CD4-positive, alpha-beta T cell treated with Interleukin-17A for 1 hour (primary cell): ENCODE measurements at regions not wholly inside any gene's neighbourhood (a gene's known extent, or its start where the extent isn't known, plus 50 kb on each side); places are given as distances from the start of the nearest gene placed in this dataset.
"Not testable (repeated sequence)": the region's sequence is repeated elsewhere in the genome, so short reads cannot be mapped to it uniquely, and the experiment has no call there.

Experiments
- DNase-seq: peaks from one replicate; pipeline ENCODE4 v3.0.0-alpha.2; 2020

- DNase-seq = no peak
These were observed 198.3 kb downstream of the CASP12 start for GRCh38 chr11:104699981-104700380.

DNA sequence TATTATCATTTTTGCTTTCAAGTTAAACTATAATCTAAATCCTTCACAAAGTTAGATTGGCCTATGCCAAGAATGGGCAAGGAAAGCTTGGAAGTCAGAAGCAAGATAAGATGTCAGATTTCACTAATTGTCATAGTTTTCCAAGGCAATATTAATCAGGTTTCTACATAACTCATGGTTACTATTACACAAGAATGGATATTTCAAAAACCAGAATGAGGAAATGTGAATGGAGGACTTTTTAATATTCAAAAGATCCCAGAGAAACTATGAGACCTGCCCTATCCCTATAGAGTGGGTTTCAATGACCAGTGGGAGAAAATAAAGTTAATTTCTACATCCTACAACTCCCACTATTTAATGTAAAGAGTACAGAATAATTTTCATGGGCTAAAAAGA, 203.2 kb downstream of the CASP12 start:
- DNase-seq = no peak

DNA sequence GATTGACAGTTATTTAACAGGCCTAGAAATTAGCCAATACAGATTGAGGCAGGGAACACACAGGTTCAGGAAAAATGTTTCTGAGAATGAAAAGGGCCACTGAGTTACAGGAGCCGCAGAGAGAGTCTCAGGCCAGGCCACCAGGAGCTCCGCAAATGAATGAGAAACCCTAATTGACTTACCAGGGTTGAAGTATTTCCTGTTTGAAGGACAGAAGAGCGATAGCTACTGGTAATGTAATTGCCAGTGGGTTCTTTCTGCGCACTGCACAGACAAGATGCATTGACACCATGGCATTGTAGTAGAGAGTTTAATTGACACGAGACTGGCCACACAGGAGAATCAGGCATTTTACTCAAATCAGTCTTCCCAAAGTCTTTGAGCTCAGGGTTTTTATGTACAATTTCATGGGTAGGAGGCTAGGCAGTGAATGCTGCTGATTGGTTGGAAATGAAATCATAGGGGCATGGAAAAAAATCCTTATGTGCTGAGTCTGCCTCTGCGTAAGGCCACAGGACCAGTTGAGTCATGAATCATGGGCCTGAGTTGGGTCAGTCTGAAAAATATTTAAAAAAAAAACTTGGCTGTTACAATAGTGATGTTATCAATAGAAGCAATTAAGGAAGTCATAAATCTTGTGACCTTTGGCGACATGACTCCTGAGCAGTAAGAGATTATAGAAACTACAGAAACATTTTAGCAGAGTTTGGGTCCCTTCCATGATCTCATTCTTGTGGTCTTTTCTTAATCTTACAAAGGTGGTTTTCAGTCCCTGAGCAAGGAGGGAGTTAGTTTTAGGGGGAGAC, 203.8 kb downstream of the CASP12 start:
- no peak for DNase-seq

DNA sequence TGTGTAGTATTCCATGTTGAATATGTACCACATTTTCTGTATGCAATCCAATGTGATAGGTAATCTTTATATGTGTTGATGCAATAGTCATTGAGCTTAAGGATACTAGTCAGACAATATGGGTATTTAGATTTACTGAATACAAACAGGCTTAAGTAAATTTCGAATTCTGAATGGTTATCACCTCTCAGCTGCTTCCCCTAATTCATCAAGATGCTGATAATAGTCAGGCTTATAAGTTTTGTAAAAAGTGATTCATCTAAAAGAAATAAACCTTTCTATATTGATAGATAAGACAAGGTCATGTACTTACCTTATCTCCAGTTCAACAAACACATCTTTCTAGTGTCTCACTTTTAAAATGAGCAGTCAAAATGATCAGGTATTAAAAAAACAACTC, 205.5 kb downstream of the CASP12 start:
- DNase-seq = no peak

DNA sequence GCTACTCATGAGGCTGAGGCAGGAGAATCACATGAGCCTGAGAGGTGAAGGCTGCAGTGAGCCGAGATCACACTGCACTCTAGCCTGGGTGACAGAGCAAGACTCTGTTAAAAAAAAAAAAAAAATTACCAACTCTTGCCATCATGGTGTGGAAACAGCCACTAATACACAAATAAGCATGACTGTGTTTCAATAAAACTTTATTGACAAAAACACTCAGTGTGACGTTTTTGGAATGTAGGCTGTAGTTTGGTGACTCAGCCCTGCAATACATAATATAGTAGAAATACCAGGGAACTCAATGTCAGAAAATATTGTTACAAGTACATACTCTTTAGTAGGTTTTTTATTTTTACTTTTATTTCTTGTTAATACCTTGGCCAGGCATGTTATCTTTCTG, 207.1 kb downstream of the CASP12 start:
- DNase-seq = no peak

- no peak for DNase-seq
These were observed 208.0 kb downstream of the CASP12 start for GRCh38 chr11:104690241-104690640.

DNA sequence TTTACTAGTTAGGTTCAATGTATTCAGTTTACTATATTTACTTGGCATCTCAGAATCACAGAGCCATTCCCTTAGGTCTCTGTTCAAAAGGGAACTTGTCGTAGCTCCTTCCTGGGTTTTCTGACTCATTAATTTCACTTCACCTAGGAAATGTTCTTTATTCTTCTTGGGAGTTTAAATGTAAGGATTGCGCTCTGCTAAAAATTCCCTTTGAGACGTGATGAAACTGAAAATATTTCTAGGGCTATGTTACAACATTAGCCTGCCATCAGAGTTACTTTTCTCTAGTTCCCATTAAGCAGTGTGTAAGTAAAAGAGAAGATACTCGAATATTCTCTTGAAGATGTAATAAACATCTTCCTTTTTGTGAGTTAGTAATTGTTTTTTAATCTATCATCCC, 209.5 kb downstream of the CASP12 start:
- no peak for DNase-seq

DNA sequence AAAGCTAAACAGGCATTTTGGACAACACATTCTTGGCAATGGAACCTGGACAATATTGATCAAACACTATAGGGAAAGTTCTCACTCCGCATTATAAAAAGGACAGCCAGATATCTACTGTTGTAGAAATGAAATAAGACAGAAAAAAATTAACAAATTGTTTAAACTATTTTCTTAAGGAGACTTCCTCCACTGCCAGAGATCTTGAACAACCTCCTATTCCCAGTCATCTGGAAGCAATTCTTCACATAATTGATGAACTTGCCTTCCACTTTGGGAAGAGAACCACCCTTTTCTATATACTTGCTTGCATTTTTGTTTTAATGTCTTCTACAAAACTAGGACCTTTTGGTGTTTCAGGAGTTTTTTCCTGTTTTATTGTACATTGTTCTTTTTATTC, 216.1 kb downstream of the CASP12 start:
- no peak for DNase-seq

- no peak for DNase-seq
These were observed 219.0 kb downstream of the CASP12 start for GRCh38 chr11:104679258-104679657.

DNA sequence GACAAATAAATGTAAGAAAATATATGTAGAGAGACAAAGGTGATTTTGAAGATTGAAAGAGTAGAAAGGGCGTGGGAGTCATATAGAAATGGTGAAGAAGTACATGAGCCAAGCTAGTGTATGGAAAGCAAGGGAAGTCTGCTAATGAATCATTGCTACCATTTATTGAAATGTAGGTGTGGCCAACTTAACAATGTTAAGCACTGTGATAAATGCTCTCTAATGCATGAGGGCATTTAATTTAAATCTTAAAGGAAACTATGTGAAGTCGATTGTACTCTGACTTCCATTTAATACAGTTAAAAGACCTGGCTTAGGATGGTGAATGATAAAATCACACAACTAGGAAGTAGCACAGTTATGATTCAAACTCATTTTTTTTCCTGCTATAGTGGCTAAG, 219.9 kb downstream of the CASP12 start:
- no peak for DNase-seq

- DNase-seq = not testable (repeated sequence)
These were observed 221.2 kb downstream of the CASP12 start for GRCh38 chr11:104677069-104677468.

DNA sequence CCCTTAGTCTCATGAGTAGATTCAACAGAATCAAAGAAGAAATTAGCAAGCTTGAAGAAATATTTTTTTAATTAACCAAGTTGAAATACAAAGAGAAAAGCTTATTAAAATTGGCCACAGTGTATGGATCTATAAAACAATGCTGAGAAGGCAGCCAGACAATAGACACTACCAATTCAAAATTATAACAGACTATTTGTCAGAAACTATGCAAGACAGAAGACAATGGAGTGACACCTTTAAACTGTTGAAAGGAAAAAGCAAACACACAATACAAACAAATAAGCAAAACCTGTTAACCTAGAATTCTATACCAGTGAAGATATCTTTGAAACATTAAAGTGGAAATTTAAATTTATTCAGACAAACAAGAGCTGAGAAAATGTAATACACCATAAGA, 225.4 kb downstream of the CASP12 start:
- DNase-seq = no peak

DNA sequence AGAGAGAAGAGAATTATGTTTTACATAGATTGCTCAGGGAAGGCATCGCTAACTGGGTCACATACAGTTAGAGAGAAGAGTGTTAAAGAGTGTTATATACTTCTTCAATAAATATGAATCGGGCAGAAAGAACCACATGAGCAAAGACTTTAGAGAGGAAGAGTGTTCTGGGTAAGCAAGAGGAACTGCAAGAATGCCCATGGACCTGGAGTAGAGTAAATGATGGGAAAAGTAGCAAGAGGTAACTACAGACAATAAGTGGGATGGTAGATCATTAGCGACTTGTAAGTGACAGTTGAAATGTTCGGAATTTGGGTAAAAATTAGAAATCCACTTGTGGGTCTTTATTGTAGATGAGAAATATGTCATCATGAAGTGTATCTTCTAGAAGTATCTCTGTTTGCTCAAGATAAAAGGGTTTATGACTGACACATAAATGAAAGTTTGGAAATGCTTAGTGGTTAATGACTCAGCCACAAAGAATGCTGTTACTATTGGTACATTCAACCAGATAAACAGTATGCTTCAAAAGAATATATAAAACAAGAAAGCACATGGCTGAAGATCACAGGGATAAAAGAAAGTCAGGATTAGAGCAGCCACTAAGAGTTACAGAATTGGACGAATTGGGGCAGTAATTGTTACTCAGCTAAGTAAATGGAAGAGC, 229.3 kb downstream of the CASP12 start:
- DNase-seq = no peak

- DNase-seq = no peak
These were observed 231.6 kb downstream of the CASP12 start for GRCh38 chr11:104666624-104667023.

GRCh38 chr11:104665641-104666040, 232.6 kb downstream of the CASP12 start:
- no peak for DNase-seq

GRCh38 chr11:104663190-104664140, 234.8 kb downstream of the CASP12 start:
- DNase-seq = no peak

DNA sequence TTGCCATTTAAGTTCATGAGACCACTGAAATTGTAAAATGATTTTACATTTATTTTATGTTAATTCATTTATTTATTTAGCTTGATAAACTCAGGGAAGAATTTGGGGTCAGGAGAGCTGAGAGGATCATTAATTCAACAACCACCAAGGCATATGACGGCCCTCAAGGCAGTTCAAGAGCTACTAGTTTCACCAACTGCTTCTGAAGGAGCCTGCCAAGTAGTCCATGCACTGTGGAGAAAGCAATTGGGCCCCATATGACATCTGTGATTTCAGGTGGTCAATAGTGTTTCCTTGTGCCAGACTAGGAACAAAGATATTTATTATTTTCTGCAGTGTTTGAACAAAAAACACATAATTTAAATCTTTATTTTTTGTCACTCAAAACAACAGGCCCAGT, 236.4 kb downstream of the CASP12 start:
- no peak for DNase-seq

- no peak for DNase-seq
These were observed 236.8 kb downstream of the CASP12 start for GRCh38 chr11:104661471-104661870.

DNA sequence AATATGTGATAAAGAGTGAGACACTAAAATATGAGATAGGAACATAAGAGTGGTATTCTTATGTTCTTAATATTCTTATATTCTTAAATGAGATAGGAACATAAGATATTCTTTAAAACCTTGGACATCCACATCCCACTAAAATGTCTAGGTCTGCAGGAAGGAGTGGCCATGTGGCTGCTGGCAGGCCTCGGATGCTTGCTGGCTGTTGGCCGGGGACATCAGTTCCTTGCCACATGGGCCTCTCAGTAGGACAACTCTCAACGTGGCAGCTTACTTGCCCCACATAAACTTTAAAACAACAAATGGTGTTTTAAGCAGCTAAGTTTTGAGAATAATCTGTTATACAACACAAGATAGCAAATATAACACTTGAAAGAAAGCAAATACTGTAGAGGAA, 240.1 kb downstream of the CASP12 start:
- no peak for DNase-seq

- DNase-seq = no peak
These were observed 241.2 kb downstream of the CASP12 start for GRCh38 chr11:104657083-104657482.

GRCh38 chr11:104655066-104655465, 243.2 kb downstream of the CASP12 start:
- DNase-seq = no peak

DNA sequence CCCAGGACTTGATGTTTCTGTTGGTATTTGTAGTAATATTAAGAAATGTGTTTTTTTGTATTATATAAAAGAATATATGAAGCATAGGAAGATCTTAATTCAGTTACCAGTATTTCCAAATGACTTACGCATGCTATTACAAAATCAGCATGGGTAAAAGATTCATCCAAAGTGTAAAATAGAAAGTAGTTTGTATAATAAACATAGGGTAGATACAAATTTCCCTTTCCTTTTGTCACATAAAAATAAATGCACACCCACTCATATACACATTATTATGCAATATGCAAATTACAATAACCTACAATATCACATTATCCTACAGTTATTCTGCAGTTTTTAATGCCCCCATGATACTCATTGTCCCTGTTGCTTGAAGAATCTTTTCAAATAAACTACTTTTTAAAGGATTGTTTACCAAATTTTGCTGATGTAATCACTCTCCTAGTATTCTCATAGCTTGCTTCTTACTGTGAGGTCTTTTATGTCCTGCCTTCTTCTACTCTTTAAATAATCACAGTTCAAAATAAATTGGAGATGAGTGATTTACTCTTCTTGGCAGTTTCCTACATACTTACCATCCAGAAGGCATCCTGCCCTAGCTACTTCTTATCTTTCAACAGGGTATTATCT, 244.0 kb downstream of the CASP12 start:
- no peak for DNase-seq

- peak; percentile 44 for DNase-seq
These were observed 244.9 kb downstream of the CASP12 start for GRCh38 chr11:104653407-104653806.
